ENCODE measurements at regions not wholly inside any gene's neighbourhood (a gene's known extent, or its start where the extent isn't known, plus 50 kb on each side); places are given as distances from the start of the nearest gene placed in this dataset.

- TF ChIP-seq CTCF (IDR thresholded peaks at IDR 0.05; ENCODE audit: insufficient read depth, low read depth, low read length) (no peak), EZH2 (IDR thresholded peaks at IDR 0.05; ENCODE audit: insufficient read depth, low read length) (no peak)
Observed at GRCh38 chr2:15797939-15798281, 142.4 kb upstream of the MYCN start.

All from astrocyte (in vitro differentiated cells and primary cell).